ENCODE measurements at regions not wholly inside any gene's neighbourhood (a gene's known extent, or its start where the extent isn't known, plus 50 kb on each side); places are given as distances from the start of the nearest gene placed in this dataset.

- CTCF ChIA-PET = interaction anchor here (0.6 kb wide), 1 partner anchor 371 kb away, joined by 4 read pairs; no protein-coding TSS in a partner anchor
- Histone ChIP-seq H3K27ac (ENCODE audit: extremely low read depth, low read depth, low read length) (no peak overlapping the region), H3K9me3 (ENCODE audit: control insufficient read depth, insufficient read depth, low read depth, low read length) (no peaks in the 10 kb centered on the region), H3K36me3 (ENCODE audit: control insufficient read depth in 2 of 2, insufficient read depth in 1 of 2, low read length in 2 of 2) (no peaks in the 10 kb centered on the region), H3K4me3 (ENCODE audit: low read depth, low read length) (no peak overlapping the region), H3K4me1 (ENCODE audit: control insufficient read depth, insufficient read depth, low read length) (no peaks in the 10 kb centered on the region)
- POLR2A ChIA-PET = no interaction called here
- TF ChIP-seq, protein P1, sequence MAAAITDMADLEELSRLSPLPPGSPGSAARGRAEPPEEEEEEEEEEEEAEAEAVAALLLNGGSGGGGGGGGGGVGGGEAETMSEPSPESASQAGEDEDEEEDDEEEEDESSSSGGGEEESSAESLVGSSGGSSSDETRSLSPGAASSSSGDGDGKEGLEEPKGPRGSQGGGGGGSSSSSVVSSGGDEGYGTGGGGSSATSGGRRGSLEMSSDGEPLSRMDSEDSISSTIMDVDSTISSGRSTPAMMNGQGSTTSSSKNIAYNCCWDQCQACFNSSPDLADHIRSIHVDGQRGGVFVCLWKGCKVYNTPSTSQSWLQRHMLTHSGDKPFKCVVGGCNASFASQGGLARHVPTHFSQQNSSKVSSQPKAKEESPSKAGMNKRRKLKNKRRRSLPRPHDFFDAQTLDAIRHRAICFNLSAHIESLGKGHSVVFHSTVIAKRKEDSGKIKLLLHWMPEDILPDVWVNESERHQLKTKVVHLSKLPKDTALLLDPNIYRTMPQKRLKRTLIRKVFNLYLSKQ (tag by site-specific recombination; IDR thresholded peaks at IDR 0.05; ENCODE audit: borderline replicate concordance) = no peak
- TF ChIP-seq ZNF121 (tag by site-specific recombination; IDR thresholded peaks at IDR 0.05) = no peak
- no peak for TF ChIP-seq REPIN1 (tag by site-specific recombination; IDR thresholded peaks at IDR 0.05; ENCODE audit: low read depth)
- no peak for TF ChIP-seq ZNF223 (tag by site-specific recombination; IDR thresholded peaks at IDR 0.05)
- TF ChIP-seq ZNF76 (tag by site-specific recombination; IDR thresholded peaks at IDR 0.05; ENCODE audit: borderline replicate concordance, low read depth) = no peak
- TF ChIP-seq ZNF785 (tag by site-specific recombination; IDR thresholded peaks at IDR 0.05) = no peak
- TF ChIP-seq ZNF529 (tag by site-specific recombination; IDR thresholded peaks at IDR 0.05; ENCODE audit: insufficient replicate concordance) = no peak
- TF ChIP-seq, protein P2, sequence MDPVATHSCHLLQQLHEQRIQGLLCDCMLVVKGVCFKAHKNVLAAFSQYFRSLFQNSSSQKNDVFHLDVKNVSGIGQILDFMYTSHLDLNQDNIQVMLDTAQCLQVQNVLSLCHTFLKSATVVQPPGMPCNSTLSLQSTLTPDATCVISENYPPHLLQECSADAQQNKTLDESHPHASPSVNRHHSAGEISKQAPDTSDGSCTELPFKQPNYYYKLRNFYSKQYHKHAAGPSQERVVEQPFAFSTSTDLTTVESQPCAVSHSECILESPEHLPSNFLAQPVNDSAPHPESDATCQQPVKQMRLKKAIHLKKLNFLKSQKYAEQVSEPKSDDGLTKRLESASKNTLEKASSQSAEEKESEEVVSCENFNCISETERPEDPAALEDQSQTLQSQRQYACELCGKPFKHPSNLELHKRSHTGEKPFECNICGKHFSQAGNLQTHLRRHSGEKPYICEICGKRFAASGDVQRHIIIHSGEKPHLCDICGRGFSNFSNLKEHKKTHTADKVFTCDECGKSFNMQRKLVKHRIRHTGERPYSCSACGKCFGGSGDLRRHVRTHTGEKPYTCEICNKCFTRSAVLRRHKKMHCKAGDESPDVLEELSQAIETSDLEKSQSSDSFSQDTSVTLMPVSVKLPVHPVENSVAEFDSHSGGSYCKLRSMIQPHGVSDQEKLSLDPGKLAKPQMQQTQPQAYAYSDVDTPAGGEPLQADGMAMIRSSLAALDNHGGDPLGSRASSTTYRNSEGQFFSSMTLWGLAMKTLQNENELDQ (tag by site-specific recombination; IDR thresholded peaks at IDR 0.05; ENCODE audit: low read depth) = no peak
- TF ChIP-seq ZNF571 (tag by site-specific recombination; IDR thresholded peaks at IDR 0.05) = no peak
- TF ChIP-seq ZNF324 (tag by site-specific recombination; IDR thresholded peaks at IDR 0.05) = no peak
- no peak for TF ChIP-seq ZNF157 (tag by site-specific recombination; IDR thresholded peaks at IDR 0.05)
- TF ChIP-seq, protein P3, sequence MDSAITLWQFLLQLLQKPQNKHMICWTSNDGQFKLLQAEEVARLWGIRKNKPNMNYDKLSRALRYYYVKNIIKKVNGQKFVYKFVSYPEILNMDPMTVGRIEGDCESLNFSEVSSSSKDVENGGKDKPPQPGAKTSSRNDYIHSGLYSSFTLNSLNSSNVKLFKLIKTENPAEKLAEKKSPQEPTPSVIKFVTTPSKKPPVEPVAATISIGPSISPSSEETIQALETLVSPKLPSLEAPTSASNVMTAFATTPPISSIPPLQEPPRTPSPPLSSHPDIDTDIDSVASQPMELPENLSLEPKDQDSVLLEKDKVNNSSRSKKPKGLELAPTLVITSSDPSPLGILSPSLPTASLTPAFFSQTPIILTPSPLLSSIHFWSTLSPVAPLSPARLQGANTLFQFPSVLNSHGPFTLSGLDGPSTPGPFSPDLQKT (IDR thresholded peaks at IDR 0.05; ENCODE audit: borderline replicate concordance, low read depth, low read length) = no peak
- TF ChIP-seq ZNF202 (tag by site-specific recombination; IDR thresholded peaks at IDR 0.05; ENCODE audit: borderline replicate concordance) = no peak
- no peak for TF ChIP-seq ZNF37A (tag by site-specific recombination; IDR thresholded peaks at IDR 0.05)
- no peak for TF ChIP-seq KLF1 (tag by site-specific recombination; IDR thresholded peaks at IDR 0.05)
- no peak for TF ChIP-seq BCL6B (tag by site-specific recombination; IDR thresholded peaks at IDR 0.05)
- no peak for TF ChIP-seq TSHZ1 (tag by site-specific recombination; IDR thresholded peaks at IDR 0.05; ENCODE audit: borderline replicate concordance)
- TF ChIP-seq ZNF664 (tag by site-specific recombination; IDR thresholded peaks at IDR 0.05) = no peak
These were observed 410.3 kb downstream of the FOXG1 start for GRCh38 chr14:29176876-29177275.
